Endothelial cell (in vitro differentiated cells): ENCODE measurements at regions not wholly inside any gene's neighbourhood (a gene's known extent, or its start where the extent isn't known, plus 50 kb on each side); places are given as distances from the start of the nearest gene placed in this dataset.

Source experiments
- DNase-seq: peaks from one replicate; pipeline ENCODE4 v3.0.0; 2021; ENCODE audit warnings: low spot score
- H3K27ac Mint-ChIP-seq: one replicate; pipeline ENCODE4 v1.8.0; 2021; ENCODE audit warnings: mixed read lengths, inconsistent platforms; ENCODE audit not compliant: unreplicated experiment
- H3K27me3 Mint-ChIP-seq: one replicate; pipeline ENCODE4 v1.8.0; 2021; ENCODE audit warnings: mild to moderate bottlenecking, moderate library complexity, mixed read lengths, inconsistent platforms; ENCODE audit not compliant: unreplicated experiment
- H3K36me3 Mint-ChIP-seq: one replicate; pipeline ENCODE4 v1.8.0; 2021; ENCODE audit warnings: mild to moderate bottlenecking, low read depth, mixed read lengths, inconsistent platforms; ENCODE audit not compliant: unreplicated experiment
- H3K4me1 Mint-ChIP-seq: one replicate; pipeline ENCODE4 v1.8.0; 2021; ENCODE audit warnings: mild to moderate bottlenecking, mixed read lengths, inconsistent platforms; ENCODE audit not compliant: unreplicated experiment
- H3K4me3 Mint-ChIP-seq: one replicate; pipeline ENCODE4 v1.8.0; 2021; ENCODE audit warnings: mild to moderate bottlenecking, mixed read lengths, inconsistent platforms; ENCODE audit not compliant: unreplicated experiment
- H3K9me3 Mint-ChIP-seq: one replicate; pipeline ENCODE4 v1.8.0; 2021; ENCODE audit warnings: mixed read lengths, inconsistent platforms; ENCODE audit not compliant: unreplicated experiment
- TF ChIP-seq, protein P1 (sequence below): fragments of 200-600 bp; sonication (generic); IDR thresholded peaks from one replicate; pipeline ENCODE4 v1.5.0; 2021; ENCODE audit warnings: antibody characterized with exemption; ENCODE audit not compliant: unreplicated experiment

DNA sequence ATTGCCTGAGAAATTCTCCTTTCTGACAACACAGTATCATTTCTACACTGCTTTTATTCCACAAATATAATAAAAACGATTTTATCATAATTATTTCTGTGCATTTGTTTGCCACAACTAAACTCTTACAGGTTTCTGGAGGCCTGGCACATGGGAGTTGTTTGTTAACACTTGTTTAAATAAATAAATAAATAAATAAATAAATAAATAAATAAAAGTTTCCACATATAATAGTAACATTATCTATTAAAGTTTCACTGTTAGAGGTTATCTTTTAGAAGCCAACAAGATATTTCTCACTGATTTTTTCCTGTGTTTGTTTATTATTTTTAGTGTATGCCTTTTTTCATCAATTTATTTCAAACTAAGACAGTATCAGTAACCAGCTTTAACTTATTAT lies 323.3 kb downstream of the FOXG1 start:
- Mint-ChIP-seq H3K4me1 (no peaks in the 10 kb centered on the region), H3K27me3 (no peaks in the 10 kb centered on the region), H3K27ac (no peak overlapping the region), H3K36me3 (no peaks in the 10 kb centered on the region), H3K9me3 (no peaks in the 10 kb centered on the region), H3K4me3 (no peak overlapping the region)
- DNase-seq, result no peak
- TF ChIP-seq, protein P1, sequence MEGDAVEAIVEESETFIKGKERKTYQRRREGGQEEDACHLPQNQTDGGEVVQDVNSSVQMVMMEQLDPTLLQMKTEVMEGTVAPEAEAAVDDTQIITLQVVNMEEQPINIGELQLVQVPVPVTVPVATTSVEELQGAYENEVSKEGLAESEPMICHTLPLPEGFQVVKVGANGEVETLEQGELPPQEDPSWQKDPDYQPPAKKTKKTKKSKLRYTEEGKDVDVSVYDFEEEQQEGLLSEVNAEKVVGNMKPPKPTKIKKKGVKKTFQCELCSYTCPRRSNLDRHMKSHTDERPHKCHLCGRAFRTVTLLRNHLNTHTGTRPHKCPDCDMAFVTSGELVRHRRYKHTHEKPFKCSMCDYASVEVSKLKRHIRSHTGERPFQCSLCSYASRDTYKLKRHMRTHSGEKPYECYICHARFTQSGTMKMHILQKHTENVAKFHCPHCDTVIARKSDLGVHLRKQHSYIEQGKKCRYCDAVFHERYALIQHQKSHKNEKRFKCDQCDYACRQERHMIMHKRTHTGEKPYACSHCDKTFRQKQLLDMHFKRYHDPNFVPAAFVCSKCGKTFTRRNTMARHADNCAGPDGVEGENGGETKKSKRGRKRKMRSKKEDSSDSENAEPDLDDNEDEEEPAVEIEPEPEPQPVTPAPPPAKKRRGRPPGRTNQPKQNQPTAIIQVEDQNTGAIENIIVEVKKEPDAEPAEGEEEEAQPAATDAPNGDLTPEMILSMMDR, result no peak

DNA sequence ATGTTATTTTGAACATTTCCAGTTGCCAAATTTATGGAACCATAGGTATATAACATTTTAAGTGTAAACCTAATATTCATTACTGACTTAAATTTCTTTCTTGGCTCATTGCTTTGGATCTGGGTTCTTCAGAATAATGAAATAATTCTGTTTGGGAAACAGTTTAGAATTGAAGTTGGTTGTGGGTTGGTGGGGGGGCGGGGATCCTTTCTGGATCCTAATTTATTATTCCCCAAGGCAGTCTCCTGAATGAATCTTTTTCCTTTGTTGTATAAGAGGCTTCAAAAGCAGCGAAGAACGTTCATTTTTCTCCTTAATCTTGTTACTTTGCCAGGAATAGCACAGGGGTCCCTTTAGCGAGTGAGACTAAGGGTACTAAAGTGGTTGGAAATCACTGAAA lies 325.5 kb downstream of the FOXG1 start:
- peaks cover 2% of the 10 kb centered on the region for H3K27me3 Mint-ChIP-seq
- no peaks in the 10 kb centered on the region for H3K36me3 Mint-ChIP-seq
- no peaks in the 10 kb centered on the region for H3K4me1 Mint-ChIP-seq
- TF ChIP-seq, protein P1, result no peak
- H3K27ac Mint-ChIP-seq, result no peak overlapping the region
- DNase-seq, result no peak
- H3K4me3 Mint-ChIP-seq, result no peak overlapping the region
- no peaks in the 10 kb centered on the region for H3K9me3 Mint-ChIP-seq

DNA sequence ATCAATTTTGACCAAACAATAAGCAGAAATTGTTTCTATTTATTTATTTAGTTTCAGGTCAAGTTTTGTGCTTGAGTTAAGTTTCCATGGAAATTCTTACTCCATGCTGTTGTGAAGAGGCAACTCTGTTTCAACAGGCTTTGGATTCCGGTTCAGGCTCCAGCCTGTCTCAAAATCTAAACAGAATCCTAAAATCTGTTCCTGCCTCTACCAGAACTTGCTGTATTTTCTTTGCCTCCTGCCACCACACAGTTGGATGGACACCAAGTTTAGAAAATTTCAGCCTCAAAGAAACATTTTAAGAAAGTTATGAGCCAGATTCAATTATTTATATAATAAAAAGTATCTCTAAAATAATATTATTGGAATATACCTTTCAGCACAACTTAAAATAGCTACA lies 330.9 kb downstream of the FOXG1 start:
- H3K36me3 Mint-ChIP-seq, result no peaks in the 10 kb centered on the region
- no peak overlapping the region for H3K4me3 Mint-ChIP-seq
- TF ChIP-seq, protein P1, result no peak
- no peak for DNase-seq
- H3K9me3 Mint-ChIP-seq, result no peaks in the 10 kb centered on the region
- H3K27ac Mint-ChIP-seq, result no peak overlapping the region
- H3K4me1 Mint-ChIP-seq, result no peaks in the 10 kb centered on the region
- H3K27me3 Mint-ChIP-seq, result peaks cover 2% of the 10 kb centered on the region

DNA sequence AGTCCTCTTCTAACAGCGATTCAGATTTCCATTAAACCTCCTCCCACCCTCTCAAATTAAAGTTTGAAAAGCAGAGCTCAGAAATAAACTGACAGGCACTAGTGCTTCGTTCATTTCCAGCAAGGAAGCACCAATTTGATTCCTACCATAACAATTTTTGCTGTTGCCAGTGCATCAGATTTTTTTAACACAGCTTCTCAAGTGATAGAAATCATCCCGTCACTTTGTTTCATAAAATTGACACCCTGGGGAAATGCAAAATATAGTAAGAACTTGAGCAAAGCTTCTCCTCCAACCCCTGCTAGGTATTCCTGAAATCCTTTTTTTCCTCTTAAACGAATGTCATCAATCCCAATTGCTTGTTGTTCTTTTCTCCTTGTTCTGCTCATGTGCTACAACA lies 332.1 kb downstream of the FOXG1 start:
- no peak overlapping the region for H3K4me3 Mint-ChIP-seq
- no peak for DNase-seq
- H3K4me1 Mint-ChIP-seq, result no peaks in the 10 kb centered on the region
- TF ChIP-seq, protein P1, result no peak
- peaks cover 2% of the 10 kb centered on the region for H3K27me3 Mint-ChIP-seq
- H3K9me3 Mint-ChIP-seq, result no peaks in the 10 kb centered on the region
- H3K36me3 Mint-ChIP-seq, result no peaks in the 10 kb centered on the region
- H3K27ac Mint-ChIP-seq, result no peak overlapping the region

DNA sequence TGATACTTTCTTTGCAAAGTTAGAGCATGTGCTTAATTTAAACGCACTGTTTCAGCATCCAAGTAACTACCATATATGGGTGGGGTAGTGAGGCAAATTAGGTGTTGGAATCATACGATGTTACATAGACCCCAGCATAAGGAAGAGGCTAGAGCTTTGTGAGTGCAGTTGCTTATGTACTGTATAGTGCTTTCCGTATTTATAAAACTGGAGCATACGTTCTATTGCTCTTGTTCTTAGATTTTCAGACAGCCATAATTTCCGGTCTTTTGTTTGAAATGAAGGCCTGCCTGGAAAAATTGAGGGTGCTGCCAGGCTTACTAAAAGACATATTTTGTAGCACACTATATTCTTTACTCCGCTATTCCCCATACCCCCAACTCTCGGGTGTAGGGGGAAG lies 335.7 kb downstream of the FOXG1 start:
- no peaks in the 10 kb centered on the region for H3K36me3 Mint-ChIP-seq
- H3K27ac Mint-ChIP-seq, result no peak overlapping the region
- no peaks in the 10 kb centered on the region for H3K27me3 Mint-ChIP-seq
- H3K9me3 Mint-ChIP-seq, result no peaks in the 10 kb centered on the region
- no peak overlapping the region for H3K4me3 Mint-ChIP-seq
- H3K4me1 Mint-ChIP-seq, result peaks cover 2% of the 10 kb centered on the region
- TF ChIP-seq, protein P1, result no peak
- DNase-seq, result no peak
